ENCODE measurements at regions not wholly inside any gene's neighbourhood (a gene's known extent, or its start where the extent isn't known, plus 50 kb on each side); places are given as distances from the start of the nearest gene placed in this dataset.
A peak's percentile ranks its signal among the peaks of the same experiment; 100 is the strongest.

DNA sequence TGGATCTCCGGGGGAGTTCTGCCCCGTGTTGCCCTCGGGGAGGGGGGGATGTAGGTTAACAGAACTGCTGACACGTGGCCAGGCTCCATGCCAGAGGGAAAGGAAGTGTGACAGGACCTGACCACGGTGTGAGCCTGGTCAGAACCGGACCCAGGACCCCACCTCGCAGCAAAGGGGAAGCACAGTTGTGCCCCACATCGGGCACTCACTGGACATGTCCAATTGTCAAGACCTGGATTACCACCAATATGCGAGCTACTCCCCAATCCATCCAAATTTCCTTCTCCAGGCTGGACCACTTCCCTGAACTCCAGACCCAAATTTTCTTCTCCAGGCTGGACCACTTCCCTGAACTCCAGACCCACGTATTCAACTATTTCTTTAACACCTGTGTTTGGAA is 78.8 kb upstream of the PIWIL1 start:
- DNase-seq (ENCODE audit: low read depth in 2 of 2), result no peak

DNA sequence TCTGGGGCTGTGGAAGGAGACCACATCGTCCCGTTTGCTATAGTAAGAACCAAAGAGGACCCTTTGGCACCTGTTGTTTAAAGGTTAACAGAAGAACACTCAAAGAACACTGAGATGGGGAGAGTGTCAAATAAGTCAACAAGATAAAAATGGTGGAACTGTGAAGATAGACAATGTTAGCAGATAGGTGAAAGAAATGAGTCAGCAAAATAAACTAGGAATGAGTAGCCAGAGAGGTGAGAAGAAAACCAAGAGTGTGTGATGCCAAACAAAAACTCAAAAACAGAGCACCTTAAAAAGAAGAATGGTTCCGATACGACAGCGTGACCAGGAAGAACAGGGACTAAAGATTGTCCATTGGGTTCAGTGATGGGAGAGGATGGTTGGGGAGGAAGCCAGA is 74.7 kb upstream of the PIWIL1 start:
- DNase-seq (ENCODE audit: low read depth in 2 of 2), result no peak

GRCh38 chr12:130263996-130264395 is 73.7 kb upstream of the PIWIL1 start:
- DNase-seq (ENCODE audit: low read depth in 2 of 2), result no peak

- DNase-seq (ENCODE audit: low read depth in 2 of 2), result no peak
These were observed 70.9 kb upstream of the PIWIL1 start for GRCh38 chr12:130266751-130267150.

DNA sequence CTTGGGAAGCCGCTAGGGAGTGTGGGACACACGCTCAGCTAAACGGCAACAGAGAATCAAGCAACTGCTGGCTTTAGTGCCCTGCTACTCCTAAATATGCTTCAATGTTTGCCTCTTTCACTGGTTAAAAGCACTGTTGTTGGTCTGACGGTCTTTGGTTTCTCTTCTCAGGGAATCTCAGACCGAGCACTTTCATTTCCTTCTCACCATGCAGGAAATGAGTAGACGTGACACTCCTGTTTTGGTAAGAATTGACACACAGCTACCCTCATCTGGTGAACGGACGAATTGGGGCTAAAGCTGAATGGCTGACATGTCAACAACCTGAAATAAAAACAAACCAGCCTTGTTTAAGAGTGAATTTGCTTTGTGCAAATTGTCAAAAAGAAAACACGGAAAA is 57.5 kb upstream of the PIWIL1 start:
- no peak for DNase-seq (ENCODE audit: low read depth in 2 of 2)

- DNase-seq (ENCODE audit: low read depth in 2 of 2), result no peak
These were observed 56.9 kb upstream of the PIWIL1 start for GRCh38 chr12:130280742-130281141.

- DNase-seq (ENCODE audit: low read depth in 2 of 2), result peak in 1 of 2 donors; percentile 12
These were observed 56.4 kb upstream of the PIWIL1 start for GRCh38 chr12:130281153-130281799.

- DNase-seq (ENCODE audit: low read depth in 2 of 2), result no peak
These were observed 51.6 kb upstream of the PIWIL1 start for GRCh38 chr12:130286041-130286440.

GRCh38 chr12:130286741-130287440 is 50.8 kb upstream of the PIWIL1 start:
- no peak for DNase-seq (ENCODE audit: low read depth in 2 of 2)

Data from stimulated activated CD4-positive, alpha-beta T cell treated with anti-CD3 and anti-CD28 coated beads, Interleukin-1b, Interleukin-23, amount 100 ng/mL, for 1 hour (primary cell).